GM23248 (cell line): ENCODE measurements at regions not wholly inside any gene's neighbourhood (a gene's known extent, or its start where the extent isn't known, plus 50 kb on each side); places are given as distances from the start of the nearest gene placed in this dataset.

Experiments used
- DNase-seq: peaks from one replicate; pipeline ENCODE4 v3.0.0-alpha.2; 2015
- H2AFZ ChIP-seq: fragments of 200-600 bp; sonication (generic); 2 replicates; pipeline ENCODE4 v1.6.1; 2016; ENCODE audit warnings: antibody characterized with exemption
- H3F3A ChIP-seq: fragments of 200-600 bp; sonication (generic); 2 replicates; pipeline ENCODE4 v1.6.1; 2016; ENCODE audit warnings: mild to moderate bottlenecking, antibody characterized with exemption, mixed run types; ENCODE audit not compliant: insufficient read depth
- H3K27ac ChIP-seq: fragments of 200-600 bp; sonication (generic); 2 replicates; pipeline ENCODE4 v1.5.1; 2016; ENCODE audit warnings: mild to moderate bottlenecking
- H3K27me3 ChIP-seq: fragments of 200-600 bp; sonication (generic); replicated peaks from 2 replicates; pipeline ENCODE4 v1.6.1; 2016; ENCODE audit warnings: mild to moderate bottlenecking; ENCODE audit not compliant: insufficient read depth
- H3K36me3 ChIP-seq: fragments of 200-600 bp; sonication (generic); 2 replicates; pipeline ENCODE4 v1.6.1; 2016; ENCODE audit warnings: low read depth, mild to moderate bottlenecking
- H3K4me1 ChIP-seq: fragments of 200-600 bp; sonication (generic); 2 replicates; pipeline ENCODE4 v1.6.1; 2016; ENCODE audit warnings: mild to moderate bottlenecking; ENCODE audit not compliant: insufficient read depth
- H3K4me2 ChIP-seq: fragments of 200-600 bp; sonication (generic); one replicate; pipeline ENCODE4 v1.6.1; 2016; ENCODE audit warnings: mild to moderate bottlenecking; ENCODE audit not compliant: unreplicated experiment
- H3K4me3 ChIP-seq: fragments of 200-600 bp; sonication (generic); 2 replicates; pipeline ENCODE4 v1.5.1; 2016; ENCODE audit warnings: mild to moderate bottlenecking
- H3K79me2 ChIP-seq: fragments of 200-600 bp; sonication (generic); 2 replicates; pipeline ENCODE4 v1.6.1; 2016; ENCODE audit warnings: mild to moderate bottlenecking; ENCODE audit not compliant: insufficient read depth
- H3K9ac ChIP-seq: fragments of 200-600 bp; sonication (generic); 2 replicates; pipeline ENCODE4 v1.6.1; 2016; ENCODE audit warnings: mild to moderate bottlenecking
- H3K9me2 ChIP-seq: fragments of 200-600 bp; sonication (generic); 2 replicates; pipeline ENCODE4 v1.6.1; 2016; ENCODE audit warnings: mixed run types, mild to moderate bottlenecking, moderate library complexity; ENCODE audit not compliant: insufficient read depth
- H3K9me3 ChIP-seq: fragments of 200-600 bp; sonication (generic); one replicate; pipeline ENCODE4 v1.6.1; 2017; ENCODE audit warnings: low read depth
- H4K20me1 ChIP-seq: fragments of 200-600 bp; sonication (generic); 2 replicates; pipeline ENCODE4 v1.6.0; 2016; ENCODE audit not compliant: insufficient read depth
- EZH2 ChIP-seq: fragments of 200-600 bp; sonication (generic); IDR thresholded peaks from 2 replicates; pipeline ENCODE4 v1.6.1; 2018; ENCODE audit warnings: antibody characterized with exemption, mild to moderate bottlenecking; ENCODE audit not compliant: insufficient read depth, poor library complexity, severe bottlenecking
- EZH2phosphoT487 ChIP-seq: fragments of 200-600 bp; sonication (generic); IDR thresholded peaks from 2 replicates; pipeline ENCODE4 v1.6.1; 2018; ENCODE audit warnings: antibody characterized with exemption, moderate library complexity, mild to moderate bottlenecking, low read depth; ENCODE audit not compliant: insufficient read depth
- WGBS, 2 experiments: methylation state at CpG; one replicate each; pipeline ENCODE4 v1.1.6; 2015 to 2017; ENCODE audit warnings: low lambda C conversion rate in 2 of 2, low coverage in 1 of 2; ENCODE audit errors: missing lambda C conversion rate in 2 of 2; 5-methylcytosine and 5-hydroxymethylcytosine counted together
- in situ Hi-C: fragments of 300-500 bp; cut with MboI; formaldehyde crosslinking; loops from 2 replicates; pipeline ENCODE4 v1.15.0; 2020

- H4K20me1 ChIP-seq, result no peaks in the 10 kb centered on the region
- no peaks in the 10 kb centered on the region for H3K9me2 ChIP-seq
- 53 to 66% methylated on average over 3 of the region's 3 CpGs for WGBS, 2 experiments
- H3K4me1 ChIP-seq, result no peaks in the 10 kb centered on the region
- no peaks in the 10 kb centered on the region for H3K79me2 ChIP-seq
- DNase-seq, result no peak
- H3K9me3 ChIP-seq, result no peaks in the 10 kb centered on the region
- H3K9ac ChIP-seq, result no peak overlapping the region
- no peaks in the 10 kb centered on the region for H3K36me3 ChIP-seq
- TF ChIP-seq EZH2phosphoT487, result no peak
- TF ChIP-seq EZH2, result no peak
- H2AFZ ChIP-seq, result no peak overlapping the region
- in situ Hi-C loops, result no loop called here
- H3K27ac ChIP-seq, result no peak overlapping the region
- H3K27me3 ChIP-seq, result no peaks in the 10 kb centered on the region
- H3F3A ChIP-seq, result no peaks in the 10 kb centered on the region
- H3K4me2 ChIP-seq, result no peak overlapping the region
- H3K4me3 ChIP-seq, result no peak overlapping the region
Measured at GRCh38 chr17:71942626-71943025, 178.2 kb upstream of the SOX9 start.

- WGBS, 2 experiments, result 79 to 85% methylated on average over 4 of the region's 4 CpGs
- DNase-seq, result peak; percentile 6
- H3K4me3 ChIP-seq, result no peak overlapping the region
- H3K4me2 ChIP-seq, result no peak overlapping the region
- no peaks in the 10 kb centered on the region for H3F3A ChIP-seq
- no peak overlapping the region for H3K27ac ChIP-seq
- H3K27me3 ChIP-seq, result no peaks in the 10 kb centered on the region
- in situ Hi-C loops, result no loop called here
- H3K9ac ChIP-seq, result no peak overlapping the region
- TF ChIP-seq EZH2, result no peak
- no peak for TF ChIP-seq EZH2phosphoT487
- H2AFZ ChIP-seq, result no peak overlapping the region
- no peaks in the 10 kb centered on the region for H3K9me3 ChIP-seq
- H3K36me3 ChIP-seq, result no peaks in the 10 kb centered on the region
- no peaks in the 10 kb centered on the region for H3K79me2 ChIP-seq
- H3K9me2 ChIP-seq, result no peaks in the 10 kb centered on the region
- H4K20me1 ChIP-seq, result no peaks in the 10 kb centered on the region
- H3K4me1 ChIP-seq, result no peaks in the 10 kb centered on the region
Measured at GRCh38 chr17:71948703-71949422, 172.0 kb upstream of the SOX9 start.

GRCh38 chr17:71959154-71959553 lies 161.7 kb upstream of the SOX9 start:
- no peak for TF ChIP-seq EZH2
- TF ChIP-seq EZH2phosphoT487, result no peak
- Histone ChIP-seq H3K4me1 (no peaks in the 10 kb centered on the region), H2AFZ (no peak overlapping the region), H3K9ac (no peak overlapping the region), H3F3A (no peaks in the 10 kb centered on the region), H3K79me2 (no peaks in the 10 kb centered on the region), H3K4me3 (no peak overlapping the region), H3K27me3 (no peaks in the 10 kb centered on the region), H3K4me2 (no peak overlapping the region), H3K27ac (no peak overlapping the region), H4K20me1 (no peaks in the 10 kb centered on the region), H3K9me2 (no peaks in the 10 kb centered on the region), H3K36me3 (no peaks in the 10 kb centered on the region), H3K9me3 (no peaks in the 10 kb centered on the region)
- in situ Hi-C loops, result loop anchor here (25.0 kb wide), 1 partner anchor 578 kb away; no protein-coding TSS in a partner anchor
- WGBS, 2 experiments, result 68 to 71% methylated on average over 2 of the region's 2 CpGs
- DNase-seq, result peak; percentile 53

GRCh38 chr17:71963351-71963750 lies 157.5 kb upstream of the SOX9 start:
- H3K27me3 ChIP-seq, result no peaks in the 10 kb centered on the region
- no peak overlapping the region for H3K27ac ChIP-seq
- no peak overlapping the region for H3K4me2 ChIP-seq
- no peak overlapping the region for H2AFZ ChIP-seq
- H3K9ac ChIP-seq, result no peak overlapping the region
- in situ Hi-C loops, result loop anchor here (25.0 kb wide), 1 partner anchor 574 kb away; no protein-coding TSS in a partner anchor
- H3K36me3 ChIP-seq, result no peaks in the 10 kb centered on the region
- no peaks in the 10 kb centered on the region for H3K79me2 ChIP-seq
- DNase-seq, result no peak
- H3F3A ChIP-seq, result no peaks in the 10 kb centered on the region
- no peaks in the 10 kb centered on the region for H3K9me3 ChIP-seq
- no peaks in the 10 kb centered on the region for H4K20me1 ChIP-seq
- H3K9me2 ChIP-seq, result no peaks in the 10 kb centered on the region
- H3K4me3 ChIP-seq, result no peak overlapping the region
- H3K4me1 ChIP-seq, result no peaks in the 10 kb centered on the region
- TF ChIP-seq EZH2phosphoT487, result no peak
- TF ChIP-seq EZH2, result no peak

- no peak overlapping the region for H2AFZ ChIP-seq
- no peaks in the 10 kb centered on the region for H3K36me3 ChIP-seq
- DNase-seq, result no peak
- no peaks in the 10 kb centered on the region for H3K4me1 ChIP-seq
- TF ChIP-seq EZH2phosphoT487, result no peak
- TF ChIP-seq EZH2, result no peak
- H3K9ac ChIP-seq, result no peak overlapping the region
- H3K27me3 ChIP-seq, result no peaks in the 10 kb centered on the region
- H3K9me2 ChIP-seq, result no peaks in the 10 kb centered on the region
- no peaks in the 10 kb centered on the region for H4K20me1 ChIP-seq
- H3K27ac ChIP-seq, result no peak overlapping the region
- WGBS, 2 experiments, result 87 to 88% methylated on average over 4 of the region's 4 CpGs
- in situ Hi-C loops, result loop anchor here (25.0 kb wide), 1 partner anchor 574 kb away; no protein-coding TSS in a partner anchor
- H3K4me2 ChIP-seq, result no peak overlapping the region
- H3F3A ChIP-seq, result no peaks in the 10 kb centered on the region
- no peak overlapping the region for H3K4me3 ChIP-seq
- H3K9me3 ChIP-seq, result no peaks in the 10 kb centered on the region
- H3K79me2 ChIP-seq, result no peaks in the 10 kb centered on the region
Measured at GRCh38 chr17:71963791-71964190, 157.0 kb upstream of the SOX9 start.
